Liver (tissue), 8 donors: ENCODE measurements at regions not wholly inside any gene's neighbourhood (a gene's known extent, or its start where the extent isn't known, plus 50 kb on each side); places are given as distances from the start of the nearest gene placed in this dataset.

Experiments
- DNase-seq: peaks from one replicate; pipeline ENCODE4 v3.0.0-alpha.2; 2017; ENCODE audit warnings: low spot score
- H3K27ac ChIP-seq, 2 donors: one replicate each; pipeline ENCODE4 v1.7.0; 2013; ENCODE audit warnings: inconsistent platforms in 2 of 2, low read length in 2 of 2, control low read depth in 1 of 2, low read depth in 1 of 2, mild to moderate bottlenecking in 1 of 2
- H3K27me3 ChIP-seq, 4 donors: one replicate each; pipeline versions ENCODE4 v1.6.1 to v1.7.0; 2013; ENCODE audit warnings: low read length in 3 of 4, inconsistent platforms in 1 of 4, mild to moderate bottlenecking in 1 of 4, moderate library complexity in 1 of 4; ENCODE audit not compliant: control insufficient read depth in 4 of 4, insufficient read depth in 4 of 4
- H3K36me3 ChIP-seq, 4 donors: one replicate each; pipeline versions ENCODE4 v1.6.1 to v1.7.0; 2013; ENCODE audit warnings: low read length in 3 of 4, mild to moderate bottlenecking in 3 of 4, low read depth in 1 of 4, moderate library complexity in 1 of 4; ENCODE audit not compliant: control insufficient read depth in 4 of 4, insufficient read depth in 3 of 4
- H3K4me1 ChIP-seq, 4 donors: one replicate each; pipeline versions ENCODE4 v1.6.1 to v1.7.0; 2013; ENCODE audit warnings: low read length in 3 of 4, mild to moderate bottlenecking in 3 of 4, moderate library complexity in 1 of 4; ENCODE audit not compliant: control insufficient read depth in 4 of 4, insufficient read depth in 4 of 4
- H3K4me3 ChIP-seq, 3 donors: one replicate each; pipeline versions ENCODE4 v1.6.1 to v1.7.0; 2013; ENCODE audit warnings: low read length in 3 of 3, control low read depth in 1 of 3, low read depth in 1 of 3, mild to moderate bottlenecking in 1 of 3
- H3K9ac ChIP-seq, 2 donors: one replicate each; pipeline ENCODE4 v1.7.0; 2013; ENCODE audit warnings: low read length in 2 of 2, mild to moderate bottlenecking in 2 of 2, moderate library complexity in 2 of 2, control low read depth in 1 of 2, low read depth in 1 of 2
- H3K9me3 ChIP-seq, 4 donors: one replicate each; pipeline versions ENCODE4 v1.6.1 to v1.7.0; 2013; ENCODE audit warnings: low read length in 3 of 4; ENCODE audit not compliant: control insufficient read depth in 4 of 4
- EGR1 ChIP-seq, 2 donors: IDR thresholded peaks; 2 replicates each; pipeline ENCODE4 v1.6.1; 2016 to 2018; ENCODE audit warnings: antibody characterized with exemption in 2 of 2, low read depth in 2 of 2
- FOXA1 ChIP-seq: IDR thresholded peaks from 2 replicates; pipeline ENCODE4 v1.6.1; 2016; ENCODE audit warnings: antibody characterized with exemption
- FOXA2 ChIP-seq: IDR thresholded peaks from 2 replicates; pipeline ENCODE4 v1.6.1; 2016; ENCODE audit warnings: antibody characterized with exemption
- GABPA ChIP-seq, 2 donors: IDR thresholded peaks in 1 of 2; conservative IDR thresholded peaks in 1 of 2; 2 replicates each; pipeline ENCODE4 v1.6.1; 2016; ENCODE audit warnings: antibody characterized with exemption in 2 of 2, mild to moderate bottlenecking in 1 of 2, moderate library complexity in 1 of 2
- HNF4A ChIP-seq, 2 donors: conservative IDR thresholded peaks; 2 replicates each; pipeline ENCODE4 v1.6.1; 2016; ENCODE audit warnings: antibody characterized with exemption in 2 of 2, mild to moderate bottlenecking in 2 of 2
- HNF4G ChIP-seq: IDR thresholded peaks from 2 replicates; pipeline ENCODE4 v1.6.1; 2016; ENCODE audit warnings: antibody characterized with exemption
- JUND ChIP-seq, 2 donors: IDR thresholded peaks; 2 replicates each; pipeline ENCODE4 v1.6.1; 2016; ENCODE audit warnings: antibody characterized with exemption in 2 of 2
- NR2F2 ChIP-seq: IDR thresholded peaks from 2 replicates; pipeline ENCODE4 v1.6.1; 2016; ENCODE audit warnings: antibody characterized with exemption
- RAD21 ChIP-seq, 2 donors: IDR thresholded peaks; 2 replicates each; pipeline ENCODE4 v1.6.1; 2016; ENCODE audit warnings: antibody characterized with exemption in 2 of 2, mild to moderate bottlenecking in 2 of 2
- REST ChIP-seq: IDR thresholded peaks from 2 replicates; pipeline ENCODE4 v1.6.1; 2016; ENCODE audit warnings: antibody characterized with exemption, mild to moderate bottlenecking
- RXRA ChIP-seq, 2 donors: IDR thresholded peaks; 2 replicates each; pipeline ENCODE4 v1.6.1; 2017 to 2018; ENCODE audit warnings: antibody characterized with exemption in 2 of 2, mild to moderate bottlenecking in 1 of 2
- SP1 ChIP-seq: IDR thresholded peaks from 2 replicates; pipeline ENCODE4 v1.6.1; 2018; ENCODE audit warnings: antibody characterized with exemption, mild to moderate bottlenecking
- TAF1 ChIP-seq: conservative IDR thresholded peaks from 2 replicates; pipeline ENCODE4 v1.6.1; 2016; ENCODE audit warnings: antibody characterized with exemption, mild to moderate bottlenecking
- YY1 ChIP-seq: IDR thresholded peaks from 2 replicates; pipeline ENCODE4 v1.6.1; 2016; ENCODE audit warnings: antibody characterized with exemption, mild to moderate bottlenecking
- ZBTB33 ChIP-seq: IDR thresholded peaks from 2 replicates; pipeline ENCODE4 v1.6.1; 2016; ENCODE audit warnings: antibody characterized with exemption
- whole genome bisulfite sequencing: extraction: QIAGEN DNeasy Blood & Tissue Kit; methylation state at CpG from one replicate; pipeline ENCODE4 v1.1.7; 2013; 5-methylcytosine and 5-hydroxymethylcytosine counted together
- TF ChIP-seq, protein P1 (sequence below): IDR thresholded peaks from 2 replicates; pipeline ENCODE4 v1.6.1; 2016; ENCODE audit warnings: antibody characterized with exemption
- TF ChIP-seq, protein P2 (sequence below): fragments of 150-350 bp; IDR thresholded peaks from 2 replicates; pipeline ENCODE4 v1.5.1; 2017; ENCODE audit warnings: improper control_type of control experiment, low read depth, low read length; ENCODE audit not compliant: missing input control
- TF ChIP-seq, protein P3 (sequence below): IDR thresholded peaks from 2 replicates; pipeline ENCODE4 v1.6.1; 2016; ENCODE audit warnings: antibody characterized with exemption
- donor health status: healthy.
- donor health status: healthy.
- donor health status: healthy.
- donor health status: healthy.
- donor health status: healthy.

DNA sequence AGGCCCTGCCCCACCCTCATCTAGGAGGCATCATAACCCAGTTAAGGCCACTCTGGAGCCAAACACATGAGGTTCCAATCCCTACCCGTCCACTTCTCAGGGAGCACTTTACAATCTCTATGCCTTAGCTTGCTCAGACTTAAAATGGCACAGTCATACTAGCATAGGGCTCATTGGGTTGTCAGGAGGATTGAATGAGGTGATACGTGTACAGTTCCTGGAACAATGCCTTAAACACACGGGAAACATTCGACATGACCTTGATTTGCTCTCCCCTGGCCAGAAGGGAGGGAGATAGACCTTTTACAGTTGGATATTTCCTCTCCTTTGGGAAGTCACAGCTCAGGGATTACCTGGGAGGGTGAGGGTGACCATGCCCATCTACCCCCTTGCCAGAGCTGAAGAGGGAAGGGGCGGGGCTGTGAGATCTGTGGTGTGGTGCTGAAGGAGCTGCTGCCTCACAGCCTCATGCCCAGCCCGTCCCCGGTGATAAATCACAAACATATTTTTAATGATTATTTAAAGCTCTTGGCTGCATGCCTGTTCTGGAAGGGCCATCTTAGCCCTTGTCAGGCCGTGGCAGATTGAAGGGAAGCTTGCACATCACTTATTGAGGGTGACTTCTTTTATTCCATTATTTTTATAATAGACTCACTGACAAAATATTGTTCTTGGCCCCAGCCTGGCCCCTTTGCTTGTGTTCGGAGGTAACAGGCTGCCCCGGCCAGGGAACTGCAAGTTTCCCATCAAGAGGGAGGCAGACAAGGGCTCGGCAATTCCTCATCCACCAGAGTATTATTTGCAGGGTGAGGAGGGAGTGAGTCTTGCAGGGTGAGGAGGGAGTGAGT is 83.4 kb downstream of the FOXD2 start (continued):
- TF ChIP-seq REST = no peak

GRCh38 chr1:47522935-47523834 is 85.3 kb downstream of the FOXD2 start:
- H3K9ac ChIP-seq = no peak overlapping the region
- H3K27ac ChIP-seq = peak overlapping the region; percentile 16 to 79
- peaks cover 5 to 42% (median 34%) of the 10 kb centered on the region in 4 donors for H3K4me1 ChIP-seq
- DNase-seq = no peak
- whole genome bisulfite sequencing = 30% methylated on average over 10 of the region's 10 CpGs
- no peaks in the 10 kb centered on the region for H3K27me3 ChIP-seq
- H3K9me3 ChIP-seq = no peaks in the 10 kb centered on the region
- TF ChIP-seq JUND (IDR thresholded peaks at IDR 0.05) (peak; percentile 63 to 82), EGR1 (IDR thresholded peaks at IDR 0.05; ENCODE audit: low read depth in 2 of 2) (peak; percentile 17 to 63), REST (peak; percentile 70), FOXA1 (peak; percentile 41), TAF1 (no peak), ZBTB33 (peak; percentile 76), NR2F2 (peak; percentile 92), RAD21 (IDR thresholded peaks at IDR 0.05) (peak; percentile 58 to 76), HNF4G (peak; percentile 100), RXRA (IDR thresholded peaks at IDR 0.05) (peak; percentile 99 to 100), HNF4A (conservative IDR thresholded peaks at IDR 0.05) (peak; percentile 100), FOXA2 (peak; percentile 41), YY1 (peak; percentile 82), GABPA (IDR thresholded peaks at IDR 0.05 in 1 of 2, conservative IDR thresholded peaks at IDR 0.05 in 1 of 2) (peak in 1 of 2 donors; percentile 31), SP1 (peak; percentile 92)
- TF ChIP-seq, protein P1, sequence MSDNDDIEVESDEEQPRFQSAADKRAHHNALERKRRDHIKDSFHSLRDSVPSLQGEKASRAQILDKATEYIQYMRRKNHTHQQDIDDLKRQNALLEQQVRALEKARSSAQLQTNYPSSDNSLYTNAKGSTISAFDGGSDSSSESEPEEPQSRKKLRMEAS = peak; percentile 82
- TF ChIP-seq, protein P2, sequence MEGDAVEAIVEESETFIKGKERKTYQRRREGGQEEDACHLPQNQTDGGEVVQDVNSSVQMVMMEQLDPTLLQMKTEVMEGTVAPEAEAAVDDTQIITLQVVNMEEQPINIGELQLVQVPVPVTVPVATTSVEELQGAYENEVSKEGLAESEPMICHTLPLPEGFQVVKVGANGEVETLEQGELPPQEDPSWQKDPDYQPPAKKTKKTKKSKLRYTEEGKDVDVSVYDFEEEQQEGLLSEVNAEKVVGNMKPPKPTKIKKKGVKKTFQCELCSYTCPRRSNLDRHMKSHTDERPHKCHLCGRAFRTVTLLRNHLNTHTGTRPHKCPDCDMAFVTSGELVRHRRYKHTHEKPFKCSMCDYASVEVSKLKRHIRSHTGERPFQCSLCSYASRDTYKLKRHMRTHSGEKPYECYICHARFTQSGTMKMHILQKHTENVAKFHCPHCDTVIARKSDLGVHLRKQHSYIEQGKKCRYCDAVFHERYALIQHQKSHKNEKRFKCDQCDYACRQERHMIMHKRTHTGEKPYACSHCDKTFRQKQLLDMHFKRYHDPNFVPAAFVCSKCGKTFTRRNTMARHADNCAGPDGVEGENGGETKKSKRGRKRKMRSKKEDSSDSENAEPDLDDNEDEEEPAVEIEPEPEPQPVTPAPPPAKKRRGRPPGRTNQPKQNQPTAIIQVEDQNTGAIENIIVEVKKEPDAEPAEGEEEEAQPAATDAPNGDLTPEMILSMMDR = no peak
- TF ChIP-seq, protein P3, sequence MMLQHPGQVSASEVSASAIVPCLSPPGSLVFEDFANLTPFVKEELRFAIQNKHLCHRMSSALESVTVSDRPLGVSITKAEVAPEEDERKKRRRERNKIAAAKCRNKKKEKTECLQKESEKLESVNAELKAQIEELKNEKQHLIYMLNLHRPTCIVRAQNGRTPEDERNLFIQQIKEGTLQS = peak; percentile 58
- peak overlapping the region in 1 of 3 donors; percentile 26 for H3K4me3 ChIP-seq
- H3K36me3 ChIP-seq = no peaks in the 10 kb centered on the region
